GM18858 (cell line): ENCODE measurements at regions not wholly inside any gene's neighbourhood (a gene's known extent, or its start where the extent isn't known, plus 50 kb on each side); places are given as distances from the start of the nearest gene placed in this dataset.
"Not testable (repeated sequence)": the region's sequence is repeated elsewhere in the genome, so short reads cannot be mapped to it uniquely, and the experiment has no call there.

Source experiments
- ATAC-seq: cut with Tn5 transposase; IDR thresholded peaks from one replicate; pipeline ENCODE4 v1.9.1; 2021; ENCODE audit not compliant: unreplicated experiment

GRCh38 chr1:177648138-177648537 lies 321.7 kb downstream of the SEC16B start:
- ATAC-seq = no peak

- no peak for ATAC-seq
Observed at GRCh38 chr1:177646757-177647730, 322.8 kb downstream of the SEC16B start.

- ATAC-seq = no peak
Observed at GRCh38 chr1:177645491-177646190, 324.2 kb downstream of the SEC16B start.

GRCh38 chr1:177640687-177641086 lies 329.2 kb downstream of the SEC16B start:
- ATAC-seq = no peak

- not testable (repeated sequence) for ATAC-seq
Observed at GRCh38 chr1:177634151-177634550, 335.7 kb downstream of the SEC16B start.

- ATAC-seq = no peak
Observed at GRCh38 chr1:177632923-177633615, 336.8 kb downstream of the SEC16B start.

GRCh38 chr1:177631770-177632169 lies 338.1 kb downstream of the SEC16B start:
- no peak for ATAC-seq

GRCh38 chr1:177629526-177629925 lies 340.3 kb downstream of the SEC16B start:
- ATAC-seq = no peak

- ATAC-seq = no peak
Observed at GRCh38 chr1:177627148-177627910, 342.5 kb downstream of the SEC16B start.

- ATAC-seq = no peak
Observed at GRCh38 chr1:177620636-177621190, 349.1 kb downstream of the SEC16B start.

GRCh38 chr1:177615251-177615650 lies 354.6 kb downstream of the SEC16B start:
- ATAC-seq = no peak

GRCh38 chr1:177611402-177611801 lies 358.5 kb downstream of the SEC16B start:
- no peak for ATAC-seq

GRCh38 chr1:177609953-177610352 lies 359.9 kb downstream of the SEC16B start:
- ATAC-seq = no peak

GRCh38 chr1:177600936-177601335 lies 368.9 kb downstream of the SEC16B start:
- ATAC-seq = no peak

GRCh38 chr1:177600321-177600720 lies 369.5 kb downstream of the SEC16B start:
- ATAC-seq = no peak

GRCh38 chr1:177597393-177597792 lies 372.5 kb downstream of the SEC16B start:
- no peak for ATAC-seq

- ATAC-seq = no peak
Observed at GRCh38 chr1:177596485-177596884, 373.4 kb downstream of the SEC16B start.

- ATAC-seq = no peak
Observed at GRCh38 chr1:177593105-177593504, 376.8 kb downstream of the SEC16B start.

- ATAC-seq = no peak
Observed at GRCh38 chr1:177592624-177593023, 377.2 kb downstream of the SEC16B start.

GRCh38 chr1:177591155-177591554 lies 378.7 kb downstream of the SEC16B start:
- ATAC-seq = no peak
